Midbrain (tissue), 1 donor: ENCODE measurements at regions not wholly inside any gene's neighbourhood (a gene's known extent, or its start where the extent isn't known, plus 50 kb on each side); places are given as distances from the start of the nearest gene placed in this dataset.
"Not testable (repeated sequence)": the region's sequence is repeated elsewhere in the genome, so short reads cannot be mapped to it uniquely, and the experiment has no call there.

Experiments used
- DNase-seq: peaks from one replicate; lab custom pipeline; 2025; lab: John Stamatoyannopoulos, UW

DNA sequence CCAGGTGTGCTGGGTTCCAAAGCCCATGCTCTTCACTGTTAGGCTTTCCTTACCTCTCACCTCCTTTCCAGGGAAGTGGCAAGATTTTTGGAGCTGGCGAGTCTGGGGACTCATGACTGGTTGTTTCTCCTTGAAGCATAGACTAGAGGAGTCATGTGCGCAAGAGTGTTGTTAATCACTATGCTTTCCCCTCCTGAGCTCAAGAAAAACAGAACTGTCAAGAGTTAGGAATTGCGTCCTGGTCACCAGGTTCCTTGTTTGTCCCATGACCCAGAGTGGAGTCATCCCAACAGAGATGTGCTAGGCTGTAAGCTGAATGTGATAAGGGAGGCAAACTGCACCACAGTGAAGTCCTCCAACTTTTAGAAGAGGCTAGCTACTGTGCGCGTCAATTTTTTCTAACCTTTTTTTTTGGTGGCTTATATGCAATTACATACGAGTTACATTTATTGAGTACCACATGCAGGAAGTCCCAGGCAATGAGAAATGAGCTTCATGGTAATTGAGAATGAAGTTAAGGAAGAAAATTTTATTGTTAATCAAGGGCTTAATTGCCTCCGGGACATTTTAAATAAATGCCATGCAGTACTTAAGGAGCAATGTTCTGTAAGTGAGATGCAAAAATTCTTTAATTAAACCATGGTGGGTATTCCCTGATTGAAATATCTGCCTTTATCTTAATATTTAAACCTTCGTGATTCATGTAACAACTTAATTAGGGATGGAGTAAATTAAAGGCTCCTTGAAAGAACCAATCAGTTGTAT lies 233.9 kb downstream of the ZIC5 start:
- no peak for DNase-seq

DNA sequence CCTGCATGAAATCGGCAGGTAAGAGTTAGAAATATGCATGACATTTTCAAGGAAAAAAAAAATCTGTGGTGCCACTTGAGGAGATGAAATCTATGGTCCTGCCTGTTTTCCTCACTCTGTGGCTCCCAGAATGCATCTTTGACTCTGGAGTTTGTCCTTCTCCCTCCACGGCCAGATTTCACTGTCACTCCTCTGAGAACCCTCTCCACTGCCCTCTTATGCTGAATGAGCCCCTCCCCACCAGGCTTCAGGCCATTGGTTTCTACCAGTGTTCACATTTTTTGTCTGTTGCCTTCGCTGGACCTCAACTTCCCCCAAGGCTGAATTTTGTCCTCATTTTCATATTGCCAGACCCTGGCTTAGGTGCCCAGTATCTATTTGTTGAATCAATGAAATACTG lies 235.0 kb downstream of the ZIC5 start:
- no peak for DNase-seq

DNA sequence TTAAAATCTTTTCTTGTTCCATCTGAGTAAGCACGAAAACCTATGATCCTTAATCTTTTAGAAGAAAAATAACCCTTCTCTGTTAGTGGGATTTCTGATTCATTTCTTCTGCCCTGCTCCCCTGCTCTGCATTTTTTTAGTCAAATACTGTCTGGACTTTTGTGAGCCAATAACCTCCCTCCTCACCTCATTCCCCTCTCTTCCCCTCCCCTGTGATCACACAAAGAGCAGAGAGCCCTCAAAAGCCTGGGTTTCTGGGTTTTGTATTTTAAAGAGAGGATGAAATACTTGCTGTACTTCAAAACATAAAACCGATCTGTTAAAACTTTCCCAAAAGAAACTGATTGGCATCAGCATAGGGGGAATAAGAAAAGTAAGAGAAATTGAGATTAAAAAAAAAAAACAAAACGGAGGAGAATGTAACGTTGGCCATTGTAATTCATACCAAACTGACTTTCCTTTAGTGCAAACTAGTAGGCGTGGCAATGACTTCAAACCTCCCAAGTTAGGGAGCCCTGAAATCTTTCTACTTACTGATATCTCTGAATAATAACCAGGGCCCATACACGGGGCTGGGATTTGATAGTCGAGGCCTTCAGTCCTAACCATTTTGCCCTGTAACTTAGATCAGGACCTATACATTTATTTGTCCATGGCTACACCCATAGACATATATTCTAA lies 232.9 kb downstream of the TM9SF2 start:
- DNase-seq: no peak

DNA sequence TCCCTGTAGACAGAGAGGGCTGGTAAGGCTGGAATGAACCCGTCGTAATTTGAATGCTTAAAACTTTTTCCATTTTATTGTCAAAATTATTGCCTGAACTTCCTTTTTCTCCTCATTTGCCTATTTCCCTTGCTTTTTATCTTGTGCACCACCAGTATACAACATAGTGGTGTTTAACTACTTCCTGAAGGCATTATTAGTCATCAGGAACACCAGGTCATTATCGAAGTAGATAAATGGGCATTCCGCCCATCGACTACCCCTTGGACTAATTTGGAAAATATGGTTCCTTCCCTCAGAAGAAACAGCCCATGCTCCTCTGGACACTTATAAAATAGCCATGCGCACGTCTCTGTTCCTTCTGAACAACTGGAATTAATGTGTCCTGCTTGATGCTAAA lies 232.1 kb downstream of the TM9SF2 start:
- no peak for DNase-seq

DNA sequence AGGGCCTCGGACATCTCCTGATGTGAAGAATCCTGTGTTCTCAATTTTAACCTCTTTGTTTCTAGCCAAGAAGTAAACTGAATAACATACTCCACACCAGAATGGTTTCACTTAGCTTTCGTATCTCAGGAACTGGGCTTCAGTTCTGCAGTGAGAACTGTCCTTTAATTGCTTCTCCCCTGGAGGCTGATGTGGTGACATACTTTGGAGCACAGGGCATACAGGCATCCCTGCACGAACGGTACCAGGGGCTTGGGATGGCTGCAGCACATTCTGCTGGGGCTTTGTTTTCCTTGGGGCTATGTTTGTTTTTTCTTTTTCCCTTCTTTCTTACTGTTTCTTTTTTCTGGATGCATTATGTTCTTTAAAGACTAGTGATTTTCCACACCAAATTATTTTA lies 230.5 kb downstream of the TM9SF2 start:
- no peak for DNase-seq

DNA sequence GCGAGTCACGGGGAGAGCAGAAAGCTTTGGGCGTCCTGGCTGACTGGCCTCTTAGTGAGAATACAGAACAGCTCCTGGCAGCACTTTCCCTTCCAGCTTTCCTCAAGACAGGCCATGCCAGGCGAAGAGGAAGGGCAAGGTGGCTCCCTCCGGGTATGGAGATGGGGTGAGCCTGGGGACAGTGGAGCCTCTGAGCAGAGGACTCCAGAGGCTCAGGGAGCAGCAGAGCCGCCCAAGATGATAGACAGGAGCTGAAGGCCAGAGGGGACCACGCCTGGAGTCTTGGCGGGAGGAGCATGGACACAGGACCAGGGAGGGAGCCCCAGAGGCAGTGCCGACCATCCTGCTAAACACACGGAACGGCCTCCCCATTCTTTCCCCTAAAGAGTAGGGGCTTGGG lies 229.1 kb downstream of the TM9SF2 start:
- no peak for DNase-seq

DNA sequence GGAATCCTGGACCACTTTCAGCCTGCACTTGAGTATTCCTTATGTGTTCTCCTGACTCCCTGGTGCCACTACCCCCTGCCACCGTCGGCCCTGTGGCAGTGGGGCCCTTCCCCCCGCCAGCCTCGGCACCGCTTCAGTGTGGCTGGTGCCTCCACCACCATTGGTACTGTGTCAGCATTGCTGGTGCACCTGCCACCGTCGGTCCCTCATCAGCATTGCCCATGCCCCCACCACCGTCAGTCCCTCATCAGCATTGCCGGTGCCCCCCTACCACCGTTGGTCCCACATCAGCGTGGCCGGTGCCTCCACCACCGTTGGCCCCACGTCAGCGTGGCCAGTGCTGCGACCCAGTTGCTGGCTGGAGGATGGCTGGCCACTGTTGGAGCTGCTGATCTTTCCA lies 228.5 kb downstream of the TM9SF2 start:
- DNase-seq: no peak

DNA sequence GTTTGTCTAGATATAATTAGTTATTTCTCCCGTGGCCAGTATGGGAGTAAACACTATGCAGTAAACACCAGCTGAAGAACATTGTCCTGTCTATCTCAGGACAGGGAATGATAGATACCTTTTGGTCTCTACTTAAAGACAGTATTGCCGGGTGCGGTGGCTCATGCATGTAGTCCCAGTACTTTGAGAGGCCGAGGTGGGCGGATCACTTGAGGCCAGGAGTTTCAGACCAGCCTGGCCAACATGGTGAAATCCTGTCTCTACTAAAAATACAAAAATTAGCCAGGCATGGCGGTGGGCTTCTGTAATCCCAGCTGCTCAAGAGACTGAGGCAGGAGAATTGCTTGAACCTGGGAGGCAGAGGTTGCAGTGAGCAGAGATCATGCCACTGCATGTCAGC lies 226.4 kb downstream of the TM9SF2 start:
- not testable (repeated sequence) for DNase-seq

DNA sequence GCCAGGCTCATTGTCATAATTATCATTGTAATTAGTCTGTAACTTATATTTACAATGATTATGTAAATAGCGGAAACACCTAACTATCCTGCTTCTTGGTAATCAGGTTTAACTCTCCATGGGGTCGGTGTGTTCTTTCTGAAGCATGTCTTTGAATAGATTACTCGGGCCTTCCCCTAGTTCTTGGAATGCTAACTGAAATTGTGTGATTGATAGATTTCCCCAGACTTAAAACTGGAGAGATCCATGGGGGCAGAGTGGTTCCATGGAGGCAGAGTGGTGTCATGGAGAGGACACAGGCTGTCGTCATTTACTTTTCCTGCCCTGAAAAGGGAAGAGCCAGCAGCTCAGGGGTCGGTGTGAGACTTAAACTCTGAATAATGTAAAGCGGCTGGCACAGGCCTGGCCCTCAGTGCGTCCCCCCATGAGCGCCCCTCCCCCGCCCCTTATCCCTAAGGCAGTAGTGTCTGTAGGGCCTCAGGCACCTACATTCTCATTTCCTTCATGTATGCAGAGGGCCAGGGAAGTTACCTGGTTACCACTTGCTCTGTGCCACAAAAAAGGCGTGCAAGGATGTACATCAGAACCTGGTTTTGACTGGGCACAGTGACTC lies 225.1 kb downstream of the TM9SF2 start:
- no peak for DNase-seq

DNA sequence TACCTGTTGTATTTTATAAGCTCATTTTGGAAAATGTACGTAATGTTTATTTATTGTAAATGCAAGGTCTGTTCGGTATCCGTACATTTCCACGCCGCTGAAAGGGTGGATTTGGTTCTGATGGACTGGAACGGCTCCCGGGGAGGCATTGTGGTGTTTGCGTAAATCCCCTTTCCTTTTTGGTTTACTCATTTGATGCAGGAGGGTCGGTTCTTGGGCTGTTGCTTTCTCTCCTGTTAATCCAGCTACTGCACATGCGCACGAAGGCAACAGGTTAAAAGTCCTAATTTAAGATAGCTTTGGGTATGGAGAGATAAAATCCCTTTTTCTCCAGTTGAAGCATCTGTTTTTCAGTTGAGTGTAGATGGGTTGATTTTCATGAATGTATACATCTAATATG lies 224.4 kb downstream of the TM9SF2 start:
- no peak for DNase-seq

DNA sequence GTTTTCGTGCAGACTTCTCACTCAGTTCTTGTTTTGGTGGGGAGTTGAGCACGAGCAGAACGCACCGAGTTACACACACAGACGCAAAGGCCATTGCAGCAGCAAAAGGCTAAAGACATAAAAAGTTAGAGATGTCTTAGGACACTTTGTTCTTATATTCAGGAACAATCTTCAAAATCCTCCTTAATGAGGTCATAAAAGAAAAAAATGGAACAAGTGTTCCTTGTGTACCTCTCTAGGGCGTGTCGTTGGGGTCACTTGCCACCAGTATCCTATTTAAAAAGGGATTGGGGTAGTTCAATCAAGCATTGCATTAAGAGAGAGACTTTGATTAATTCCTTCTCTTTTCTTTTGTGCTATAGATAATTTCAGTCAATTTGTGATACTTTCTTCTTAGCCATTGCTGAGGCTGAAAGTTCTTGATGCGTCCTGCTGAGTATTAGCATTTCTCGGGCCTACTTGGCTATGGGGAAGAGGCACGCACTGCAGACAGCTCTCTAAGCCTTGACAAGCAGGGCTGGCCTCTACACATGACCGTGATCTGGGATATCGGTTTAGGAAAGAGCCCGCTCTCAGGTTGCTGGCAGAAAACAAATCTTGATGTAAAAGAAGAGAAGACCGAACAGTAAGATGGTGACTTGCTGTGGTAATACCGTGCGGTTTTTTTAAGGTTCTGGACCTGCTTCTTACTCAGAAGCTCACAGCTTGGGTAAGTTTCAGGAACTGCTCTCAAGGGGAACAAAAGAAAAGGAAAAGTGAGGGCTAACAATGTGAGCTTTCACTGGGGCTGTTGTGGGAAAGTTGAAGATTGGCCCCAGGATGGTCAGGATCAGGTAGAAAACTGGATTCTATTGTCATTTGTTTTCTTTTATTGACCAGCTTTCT lies 223.6 kb downstream of the TM9SF2 start:
- DNase-seq: no peak

DNA sequence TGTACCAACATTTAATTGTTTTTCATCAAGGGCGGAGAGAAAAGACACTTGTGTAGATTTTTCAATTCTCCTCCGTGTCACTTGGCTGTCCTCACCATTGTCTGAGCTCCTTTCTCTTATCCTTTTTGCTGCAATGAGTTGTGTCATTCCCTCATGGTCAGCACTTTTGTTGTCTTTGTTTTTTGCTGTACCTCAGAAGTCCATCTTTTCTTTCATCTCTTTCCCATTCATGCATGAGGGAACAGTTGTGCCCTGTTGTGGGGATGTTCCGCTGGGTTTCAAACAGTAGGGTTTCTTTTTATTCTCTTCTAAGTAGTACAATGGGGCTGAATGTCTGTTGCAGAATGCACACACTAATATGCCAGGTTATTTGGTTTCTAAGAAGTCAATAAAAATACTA lies 222.6 kb downstream of the TM9SF2 start:
- DNase-seq: no peak

DNA sequence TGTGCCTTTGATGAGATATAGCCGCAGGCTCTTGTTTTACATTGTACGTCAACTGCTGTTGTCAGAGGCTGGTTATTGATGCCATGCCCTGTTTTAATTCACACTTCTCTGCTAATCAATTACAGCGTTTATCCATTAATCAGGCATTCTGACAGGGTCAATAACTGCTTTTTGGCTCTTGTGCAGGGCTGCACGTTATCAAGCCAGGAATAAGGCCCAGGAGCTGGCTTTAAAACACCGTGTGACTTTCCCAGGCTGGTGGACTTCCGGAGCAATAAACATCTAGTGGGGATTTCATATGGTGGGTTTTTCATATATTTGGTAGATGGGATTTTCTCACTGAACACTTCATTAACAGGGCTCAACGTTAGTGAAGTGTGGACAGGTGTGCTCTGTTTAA lies 221.7 kb downstream of the TM9SF2 start:
- DNase-seq: no peak

DNA sequence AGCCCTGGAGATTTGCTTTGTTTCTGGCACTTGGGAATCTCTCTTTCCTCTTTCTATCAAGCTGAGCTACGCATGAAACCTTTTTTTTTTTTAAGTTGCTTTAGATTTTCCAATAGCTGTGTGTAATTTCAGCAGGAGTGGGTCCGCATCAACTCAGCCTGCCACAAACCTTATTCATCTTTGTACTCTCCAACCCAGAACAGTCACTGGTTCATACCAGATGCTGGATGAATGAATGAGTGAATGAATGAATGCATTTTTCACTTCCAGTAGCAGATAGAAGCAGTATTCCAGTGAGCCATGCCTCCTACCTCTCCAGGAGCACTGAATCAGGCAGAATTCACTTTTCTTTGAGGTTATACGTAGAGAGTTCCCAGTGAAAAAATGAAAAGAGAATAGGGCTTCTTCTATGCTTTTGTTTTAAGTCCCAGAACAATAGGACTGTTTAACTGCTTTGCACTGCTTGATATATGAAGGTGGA lies 221.1 kb downstream of the TM9SF2 start:
- DNase-seq: no peak

DNA sequence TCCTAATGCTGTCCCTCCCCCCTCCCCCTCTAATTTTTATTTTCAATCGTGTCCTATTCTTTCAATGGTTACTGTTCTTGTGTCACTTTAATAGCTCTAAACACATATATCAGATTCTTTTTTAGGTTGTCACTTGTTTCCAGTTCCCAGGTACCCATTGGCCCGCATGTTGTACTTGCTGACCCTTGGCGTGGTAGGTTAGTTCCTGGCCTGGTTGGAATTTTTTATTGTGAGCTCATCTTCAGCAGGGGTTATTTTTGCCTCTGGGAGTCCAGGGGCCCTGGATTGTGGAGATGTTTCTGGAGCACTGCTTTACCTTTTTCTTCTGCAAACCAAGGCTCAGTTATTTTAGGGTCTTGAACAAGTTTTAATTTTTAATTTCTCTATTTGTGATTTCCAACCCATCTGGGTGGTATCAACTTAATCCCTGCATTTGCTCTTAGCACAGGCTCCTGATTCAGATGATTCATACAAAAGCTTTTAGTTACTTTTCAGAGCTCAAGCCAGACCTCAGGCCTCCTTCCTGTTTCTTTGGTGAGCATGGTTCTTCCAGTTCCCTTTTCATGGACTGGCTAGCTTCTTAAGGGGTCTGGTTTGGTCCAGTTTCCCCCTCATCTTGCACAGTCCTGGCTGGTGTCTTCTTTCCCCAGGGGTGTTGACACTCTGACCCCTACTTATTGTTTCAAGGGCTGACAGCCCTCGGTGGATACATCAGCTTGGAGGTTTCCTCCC lies 220.5 kb downstream of the TM9SF2 start:
- no peak for DNase-seq

DNA sequence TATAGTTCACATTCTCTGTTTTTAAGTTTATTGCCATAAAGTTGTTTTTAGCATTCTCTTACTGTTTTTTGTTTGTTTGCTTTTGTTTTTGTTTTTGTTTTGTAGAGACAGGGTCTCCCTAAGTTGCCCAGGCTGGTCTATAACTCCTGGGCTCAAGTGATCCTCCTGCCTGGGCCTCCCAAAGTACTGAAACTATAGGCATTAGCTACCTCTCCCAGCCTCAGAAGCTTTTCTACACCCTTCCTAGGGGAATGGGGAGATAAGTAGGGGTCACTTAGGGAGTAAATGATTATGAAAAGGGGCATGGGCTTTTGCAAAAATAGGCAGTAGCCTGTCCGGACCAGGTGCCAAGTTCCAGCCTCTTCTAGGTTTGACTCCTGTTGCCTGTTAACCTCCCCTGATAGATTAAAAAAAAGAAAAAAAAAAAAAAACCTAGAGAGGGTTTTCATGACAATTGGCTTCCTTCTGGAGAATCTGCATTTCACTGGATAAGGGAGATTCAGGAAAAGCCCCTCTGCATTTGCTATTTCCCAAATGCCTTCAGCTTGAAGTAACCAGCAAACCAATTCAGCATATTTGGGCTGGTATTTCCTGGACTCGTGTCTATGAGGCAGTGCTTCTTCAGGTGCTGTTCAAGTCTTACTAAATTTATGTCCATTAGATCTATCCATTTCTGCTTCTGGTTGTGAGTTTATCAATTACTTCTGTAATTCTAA lies 216.8 kb downstream of the TM9SF2 start:
- no peak for DNase-seq

DNA sequence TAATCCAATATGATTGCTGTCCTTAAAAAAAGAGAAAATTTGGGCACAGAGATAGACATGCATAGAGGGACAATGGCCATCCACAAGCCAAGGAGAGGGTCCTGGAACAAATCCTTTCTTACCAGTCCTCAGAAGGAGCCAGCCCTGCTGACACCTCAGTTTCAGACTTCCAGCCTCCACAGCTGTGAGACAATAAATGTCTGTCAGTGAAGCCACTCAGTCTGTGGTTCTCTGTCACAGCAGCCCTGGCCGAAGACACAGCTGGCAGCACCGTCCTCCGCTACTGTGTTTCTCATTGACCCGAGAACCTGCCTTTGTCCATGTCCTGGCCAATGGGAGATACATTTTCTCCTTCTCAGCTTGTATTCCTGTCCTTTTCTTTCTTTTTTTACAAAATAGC lies 207.9 kb downstream of the TM9SF2 start:
- peak; percentile 1 for DNase-seq

DNA sequence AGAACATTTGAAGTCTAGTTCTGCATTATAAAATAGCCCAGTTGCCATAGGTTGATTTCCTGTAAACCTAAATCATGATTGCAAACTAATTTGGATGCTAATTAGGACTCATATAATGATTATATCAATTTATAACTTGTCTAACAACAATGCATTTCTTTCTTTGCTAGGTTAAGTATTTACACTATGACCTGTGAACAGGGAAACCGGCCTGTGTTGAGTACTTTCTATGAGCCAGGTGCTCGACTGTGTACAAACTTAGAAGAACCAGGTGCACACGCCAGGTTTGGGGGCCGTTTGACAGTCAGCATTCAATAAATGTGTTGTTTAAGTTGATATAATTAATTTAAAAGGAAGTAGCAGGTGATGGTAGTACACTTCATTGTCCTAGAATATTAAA lies 203.1 kb downstream of the TM9SF2 start:
- DNase-seq: no peak

DNA sequence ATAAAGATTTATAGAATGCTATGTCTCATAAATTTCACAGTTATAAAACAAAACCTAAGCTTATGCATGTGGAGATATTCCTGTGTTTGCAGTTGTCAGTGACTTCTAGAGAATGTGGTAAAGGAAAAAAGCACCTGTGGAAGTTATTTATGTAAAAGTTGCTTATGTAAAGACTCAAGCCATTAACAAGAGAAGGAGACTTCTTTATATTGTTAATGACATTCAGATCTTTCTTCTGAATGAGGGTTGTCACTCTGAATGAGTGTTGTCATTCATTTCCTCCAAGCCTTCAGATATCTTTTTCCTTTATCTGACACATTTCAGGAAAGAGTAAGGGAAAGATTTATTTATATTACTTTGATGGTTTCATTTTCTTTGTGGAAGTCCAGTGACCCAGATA lies 202.6 kb downstream of the TM9SF2 start:
- no peak for DNase-seq

DNA sequence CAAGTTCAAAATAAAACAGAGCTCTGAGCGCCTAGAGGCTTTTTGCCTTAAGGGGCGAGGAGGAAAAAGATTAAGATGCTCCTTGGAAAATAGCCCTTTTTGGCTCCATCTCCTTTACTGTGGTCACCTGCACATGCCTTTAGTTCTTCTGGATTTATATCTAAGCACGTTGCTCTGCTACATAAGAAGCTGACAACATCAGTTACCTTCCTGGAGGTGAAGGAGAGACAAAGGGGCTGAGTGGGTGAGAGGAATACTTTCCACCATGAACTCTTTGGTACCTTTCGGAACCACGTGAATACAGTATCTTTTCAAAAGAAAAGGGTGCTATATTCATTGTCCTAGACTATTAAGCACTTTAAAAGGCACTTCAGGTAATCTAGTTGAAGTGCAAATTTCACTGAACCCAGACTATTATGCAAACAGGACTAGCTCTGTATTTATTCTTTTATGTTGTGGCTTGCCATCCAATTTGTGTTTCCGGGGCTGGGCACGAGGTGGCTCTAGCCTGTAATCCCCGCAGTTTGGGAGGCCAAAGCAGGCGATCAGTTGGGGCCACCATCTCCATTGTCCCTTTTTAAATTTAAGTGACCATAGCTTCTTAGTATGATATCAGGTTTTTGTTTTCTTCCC lies 201.5 kb downstream of the TM9SF2 start:
- no peak for DNase-seq
